ENCODE measurements at regions not wholly inside any gene's neighbourhood (a gene's known extent, or its start where the extent isn't known, plus 50 kb on each side); places are given as distances from the start of the nearest gene placed in this dataset.

GRCh38 chr1:79207331-79207730 is 200.8 kb upstream of the ADGRL4 start:
- DNase-seq (ENCODE audit: low spot score), result no peak
- Histone ChIP-seq H3K9ac (ENCODE audit: low read depth in 1 of 2, low read length in 2 of 2) (no peak overlapping the region), H3K27ac (ENCODE audit: low read depth in 1 of 2, low read length in 2 of 2) (no peak overlapping the region), H3K4me1 (ENCODE audit: control insufficient read depth in 4 of 4, insufficient read depth in 4 of 4, low read length in 3 of 4) (no peaks in the 10 kb centered on the region), H3K9me3 (ENCODE audit: control insufficient read depth in 4 of 4, low read length in 3 of 4) (no peaks in the 10 kb centered on the region), H3K36me3 (ENCODE audit: control insufficient read depth in 4 of 4, insufficient read depth in 3 of 4, low read depth in 1 of 4, low read length in 3 of 4) (no peaks in the 10 kb centered on the region), H3K4me3 (ENCODE audit: low read depth in 1 of 3, low read length in 3 of 3) (no peak overlapping the region), H3K27me3 (ENCODE audit: control insufficient read depth in 4 of 4, insufficient read depth in 4 of 4, low read length in 3 of 4) (peaks cover 0 to 2% (median 0%) of the 10 kb centered on the region in 4 donors)
- 70% methylated on average over 5 of the region's 5 CpGs for WGBS
- TF ChIP-seq GABPA (IDR thresholded peaks at IDR 0.05 in 1 of 2, conservative IDR thresholded peaks at IDR 0.05 in 1 of 2), result no peak
- TF ChIP-seq, protein P1, sequence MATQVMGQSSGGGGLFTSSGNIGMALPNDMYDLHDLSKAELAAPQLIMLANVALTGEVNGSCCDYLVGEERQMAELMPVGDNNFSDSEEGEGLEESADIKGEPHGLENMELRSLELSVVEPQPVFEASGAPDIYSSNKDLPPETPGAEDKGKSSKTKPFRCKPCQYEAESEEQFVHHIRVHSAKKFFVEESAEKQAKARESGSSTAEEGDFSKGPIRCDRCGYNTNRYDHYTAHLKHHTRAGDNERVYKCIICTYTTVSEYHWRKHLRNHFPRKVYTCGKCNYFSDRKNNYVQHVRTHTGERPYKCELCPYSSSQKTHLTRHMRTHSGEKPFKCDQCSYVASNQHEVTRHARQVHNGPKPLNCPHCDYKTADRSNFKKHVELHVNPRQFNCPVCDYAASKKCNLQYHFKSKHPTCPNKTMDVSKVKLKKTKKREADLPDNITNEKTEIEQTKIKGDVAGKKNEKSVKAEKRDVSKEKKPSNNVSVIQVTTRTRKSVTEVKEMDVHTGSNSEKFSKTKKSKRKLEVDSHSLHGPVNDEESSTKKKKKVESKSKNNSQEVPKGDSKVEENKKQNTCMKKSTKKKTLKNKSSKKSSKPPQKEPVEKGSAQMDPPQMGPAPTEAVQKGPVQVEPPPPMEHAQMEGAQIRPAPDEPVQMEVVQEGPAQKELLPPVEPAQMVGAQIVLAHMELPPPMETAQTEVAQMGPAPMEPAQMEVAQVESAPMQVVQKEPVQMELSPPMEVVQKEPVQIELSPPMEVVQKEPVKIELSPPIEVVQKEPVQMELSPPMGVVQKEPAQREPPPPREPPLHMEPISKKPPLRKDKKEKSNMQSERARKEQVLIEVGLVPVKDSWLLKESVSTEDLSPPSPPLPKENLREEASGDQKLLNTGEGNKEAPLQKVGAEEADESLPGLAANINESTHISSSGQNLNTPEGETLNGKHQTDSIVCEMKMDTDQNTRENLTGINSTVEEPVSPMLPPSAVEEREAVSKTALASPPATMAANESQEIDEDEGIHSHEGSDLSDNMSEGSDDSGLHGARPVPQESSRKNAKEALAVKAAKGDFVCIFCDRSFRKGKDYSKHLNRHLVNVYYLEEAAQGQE (IDR thresholded peaks at IDR 0.05), result no peak
- no peak for TF ChIP-seq ZBTB33 (IDR thresholded peaks at IDR 0.05)
- no peak for TF ChIP-seq HNF4G (IDR thresholded peaks at IDR 0.05)
- no peak for TF ChIP-seq SP1 (IDR thresholded peaks at IDR 0.05)
- no peak for TF ChIP-seq FOXA1 (IDR thresholded peaks at IDR 0.05)
- TF ChIP-seq NR2F2 (IDR thresholded peaks at IDR 0.05), result no peak
- TF ChIP-seq RXRA (IDR thresholded peaks at IDR 0.05), result no peak

DNA sequence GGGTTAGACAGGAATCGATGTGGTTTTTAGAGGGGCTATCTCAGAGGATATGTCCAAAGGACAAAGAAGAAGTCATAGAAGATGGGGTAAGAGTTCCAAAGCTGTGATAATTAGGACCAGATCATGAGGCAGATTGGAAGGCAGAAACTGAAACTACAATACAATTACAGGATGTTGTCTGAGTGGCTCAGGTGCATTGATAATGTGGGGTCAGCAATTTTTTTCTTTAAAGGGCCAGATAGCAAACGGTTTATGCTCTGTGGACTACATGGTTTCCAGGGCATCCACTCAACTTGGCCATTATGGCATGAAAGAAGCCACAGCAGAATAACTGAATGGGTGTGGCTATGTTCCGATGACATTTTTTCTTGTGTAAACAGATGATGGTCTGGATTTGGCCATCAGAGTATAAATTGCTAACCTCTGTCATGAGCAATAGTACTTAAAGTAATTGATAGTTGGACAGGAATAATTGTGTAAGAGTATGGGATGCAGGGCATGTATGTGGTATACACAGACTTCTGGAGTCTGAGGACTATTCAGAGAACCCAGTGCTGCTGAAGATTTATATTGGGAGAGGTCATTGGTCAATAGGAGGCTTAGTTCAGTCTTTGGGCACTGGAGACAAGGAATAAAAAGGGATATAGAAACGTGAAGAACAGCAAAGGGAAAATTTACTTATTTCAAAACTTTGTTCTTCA is 198.4 kb upstream of the ADGRL4 start:
- Histone ChIP-seq H3K4me3 (ENCODE audit: low read depth in 1 of 3, low read length in 3 of 3) (no peak overlapping the region), H3K27me3 (ENCODE audit: control insufficient read depth in 4 of 4, insufficient read depth in 4 of 4, low read length in 3 of 4) (peaks cover 0 to 2% (median 0%) of the 10 kb centered on the region in 4 donors), H3K4me1 (ENCODE audit: control insufficient read depth in 4 of 4, insufficient read depth in 4 of 4, low read length in 3 of 4) (no peaks in the 10 kb centered on the region), H3K9me3 (ENCODE audit: control insufficient read depth in 4 of 4, low read length in 3 of 4) (no peaks in the 10 kb centered on the region), H3K36me3 (ENCODE audit: control insufficient read depth in 4 of 4, insufficient read depth in 3 of 4, low read depth in 1 of 4, low read length in 3 of 4) (no peaks in the 10 kb centered on the region), H3K27ac (ENCODE audit: low read depth in 1 of 2, low read length in 2 of 2) (no peak overlapping the region), H3K9ac (ENCODE audit: low read depth in 1 of 2, low read length in 2 of 2) (no peak overlapping the region)
- WGBS, result 59% methylated on average over 4 of the region's 4 CpGs
- DNase-seq (ENCODE audit: low spot score), result no peak
- TF ChIP-seq GABPA (IDR thresholded peaks at IDR 0.05 in 1 of 2, conservative IDR thresholded peaks at IDR 0.05 in 1 of 2) (no peak), CTCF (IDR thresholded peaks at IDR 0.05; ENCODE audit: low read depth, low read length, missing input control) (no peak)

GRCh38 chr1:79198832-79199231 is 192.3 kb upstream of the ADGRL4 start:
- no peak overlapping the region for H3K27ac ChIP-seq (ENCODE audit: low read depth in 1 of 2, low read length in 2 of 2)
- no peak overlapping the region for H3K4me3 ChIP-seq (ENCODE audit: low read depth in 1 of 3, low read length in 3 of 3)
- no peak overlapping the region for H3K9ac ChIP-seq (ENCODE audit: low read depth in 1 of 2, low read length in 2 of 2)
- H3K36me3 ChIP-seq (ENCODE audit: control insufficient read depth in 4 of 4, insufficient read depth in 3 of 4, low read depth in 1 of 4, low read length in 3 of 4), result no peaks in the 10 kb centered on the region
- peaks cover 0 to 4% (median 0%) of the 10 kb centered on the region in 4 donors for H3K27me3 ChIP-seq (ENCODE audit: control insufficient read depth in 4 of 4, insufficient read depth in 4 of 4, low read length in 3 of 4)
- TF ChIP-seq SP1 (IDR thresholded peaks at IDR 0.05) (no peak), GABPA (IDR thresholded peaks at IDR 0.05 in 1 of 2, conservative IDR thresholded peaks at IDR 0.05 in 1 of 2) (no peak), YY1 (IDR thresholded peaks at IDR 0.05) (no peak), FOXA1 (IDR thresholded peaks at IDR 0.05) (no peak), CTCF (IDR thresholded peaks at IDR 0.05; ENCODE audit: low read depth, low read length, missing input control) (no peak), JUND (IDR thresholded peaks at IDR 0.05) (no peak), NR2F2 (IDR thresholded peaks at IDR 0.05) (no peak), MAX (IDR thresholded peaks at IDR 0.05) (no peak)
- TF ChIP-seq, protein P2, sequence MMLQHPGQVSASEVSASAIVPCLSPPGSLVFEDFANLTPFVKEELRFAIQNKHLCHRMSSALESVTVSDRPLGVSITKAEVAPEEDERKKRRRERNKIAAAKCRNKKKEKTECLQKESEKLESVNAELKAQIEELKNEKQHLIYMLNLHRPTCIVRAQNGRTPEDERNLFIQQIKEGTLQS (IDR thresholded peaks at IDR 0.05), result no peak
- no peaks in the 10 kb centered on the region for H3K9me3 ChIP-seq (ENCODE audit: control insufficient read depth in 4 of 4, low read length in 3 of 4)
- 31% methylated on average over 2 of the region's 2 CpGs for WGBS
- H3K4me1 ChIP-seq (ENCODE audit: control insufficient read depth in 4 of 4, insufficient read depth in 4 of 4, low read length in 3 of 4), result no peaks in the 10 kb centered on the region
- DNase-seq (ENCODE audit: low spot score), result no peak

Data from liver (tissue), 8 donors.